Left kidney (tissue), 1 donor: ENCODE measurements at regions not wholly inside any gene's neighbourhood (a gene's known extent, or its start where the extent isn't known, plus 50 kb on each side); places are given as distances from the start of the nearest gene placed in this dataset.

Source experiments
- DNase-seq: peaks from one replicate; pipeline ENCODE4 v3.0.0-alpha.2; 2013

GRCh38 chr6:21648475-21649050 is 55.0 kb downstream of the SOX4 start:
- no peak for DNase-seq

GRCh38 chr6:21653323-21653722 is 59.8 kb downstream of the SOX4 start:
- no peak for DNase-seq

GRCh38 chr6:21653905-21654304 is 60.4 kb downstream of the SOX4 start:
- DNase-seq, result no peak

GRCh38 chr6:21654361-21654760 is 60.8 kb downstream of the SOX4 start:
- no peak for DNase-seq

GRCh38 chr6:21663966-21664313 is 70.4 kb downstream of the SOX4 start:
- DNase-seq, result no peak

GRCh38 chr6:21664314-21665109 is 71.0 kb downstream of the SOX4 start:
- DNase-seq, result peak; percentile 75

GRCh38 chr6:21665110-21665391 is 71.5 kb downstream of the SOX4 start:
- no peak for DNase-seq

- DNase-seq, result peak; percentile 44
Measured at GRCh38 chr6:21665392-21666200, 72.0 kb downstream of the SOX4 start.

- peak; percentile 55 for DNase-seq
Measured at GRCh38 chr6:21666201-21666691, 72.7 kb downstream of the SOX4 start.

- peak; percentile 52 for DNase-seq
Measured at GRCh38 chr6:21666853-21667681, 73.5 kb downstream of the SOX4 start.

- no peak for DNase-seq
Measured at GRCh38 chr6:21668795-21669194, 75.2 kb downstream of the SOX4 start.

GRCh38 chr6:21676769-21677168 is 83.2 kb downstream of the SOX4 start:
- no peak for DNase-seq

- no peak for DNase-seq
Measured at GRCh38 chr6:21678990-21679389, 85.4 kb downstream of the SOX4 start.

GRCh38 chr6:21679761-21680265 is 86.3 kb downstream of the SOX4 start:
- no peak for DNase-seq

GRCh38 chr6:21680611-21681010 is 87.1 kb downstream of the SOX4 start:
- DNase-seq, result no peak

- DNase-seq, result no peak
Measured at GRCh38 chr6:21690489-21690888, 96.9 kb downstream of the SOX4 start.

- DNase-seq, result no peak
Measured at GRCh38 chr6:21691685-21692346, 98.3 kb downstream of the SOX4 start.

- DNase-seq, result no peak
Measured at GRCh38 chr6:21692721-21693120, 99.2 kb downstream of the SOX4 start.

- no peak for DNase-seq
Measured at GRCh38 chr6:21694168-21694567, 100.6 kb downstream of the SOX4 start.

- no peak for DNase-seq
Measured at GRCh38 chr6:21707524-21708319, 114.2 kb downstream of the SOX4 start.

GRCh38 chr6:21708320-21708580 is 114.7 kb downstream of the SOX4 start:
- DNase-seq, result no peak
